GM21619 (cell line): ENCODE measurements at regions not wholly inside any gene's neighbourhood (a gene's known extent, or its start where the extent isn't known, plus 50 kb on each side); places are given as distances from the start of the nearest gene placed in this dataset.
A peak's percentile ranks its signal among the peaks of the same experiment; 100 is the strongest.

Experiments used
- ATAC-seq: cut with Tn5 transposase; IDR thresholded peaks from one replicate; pipeline ENCODE4 v1.9.1; 2021; ENCODE audit not compliant: unreplicated experiment

GRCh38 chr6:141593311-141593710 lies 539.4 kb upstream of the GJE1 start:
- ATAC-seq: no peak

- ATAC-seq: no peak
Measured at GRCh38 chr6:141587482-141588266, 545.1 kb upstream of the GJE1 start.

GRCh38 chr6:141580988-141581552 lies 551.7 kb upstream of the GJE1 start:
- ATAC-seq: no peak

GRCh38 chr6:141580131-141580530 lies 552.6 kb upstream of the GJE1 start:
- no peak for ATAC-seq

- ATAC-seq: no peak
Measured at GRCh38 chr6:141576751-141577150, 556.0 kb upstream of the GJE1 start.

GRCh38 chr6:141562851-141563763 lies 569.6 kb upstream of the GJE1 start:
- ATAC-seq: peak; percentile 89

GRCh38 chr6:141562186-141562811 lies 570.4 kb upstream of the GJE1 start:
- ATAC-seq: peak; percentile 35

GRCh38 chr6:141561154-141561553 lies 571.6 kb upstream of the GJE1 start:
- no peak for ATAC-seq

- peak; percentile 79 for ATAC-seq
Measured at GRCh38 chr6:141552463-141552862, 580.3 kb upstream of the GJE1 start.

- ATAC-seq: no peak
Measured at GRCh38 chr6:141552031-141552430, 580.7 kb upstream of the GJE1 start.

GRCh38 chr6:141551318-141551717 lies 581.4 kb upstream of the GJE1 start:
- ATAC-seq: no peak

- no peak for ATAC-seq
Measured at GRCh38 chr6:141550471-141550870, 582.3 kb upstream of the GJE1 start.

GRCh38 chr6:141548966-141549365 lies 583.8 kb upstream of the GJE1 start:
- no peak for ATAC-seq

GRCh38 chr6:141541581-141542324 lies 591.0 kb upstream of the GJE1 start:
- no peak for ATAC-seq

- no peak for ATAC-seq
Measured at GRCh38 chr6:141540207-141540606, 592.5 kb upstream of the GJE1 start.

GRCh38 chr6:141539617-141540016 lies 593.1 kb upstream of the GJE1 start:
- ATAC-seq: no peak

GRCh38 chr6:141532211-141532610 lies 600.5 kb upstream of the GJE1 start:
- ATAC-seq: no peak

GRCh38 chr6:141531040-141531439 lies 601.7 kb upstream of the GJE1 start:
- no peak for ATAC-seq

GRCh38 chr6:141528596-141528995 lies 604.1 kb upstream of the GJE1 start:
- ATAC-seq: no peak

GRCh38 chr6:141526985-141527384 lies 605.7 kb upstream of the GJE1 start:
- ATAC-seq: no peak

GRCh38 chr6:141521440-141521839 lies 611.3 kb upstream of the GJE1 start:
- ATAC-seq: no peak
